Thoracic aorta (tissue), 2 donors: ENCODE measurements at regions not wholly inside any gene's neighbourhood (a gene's known extent, or its start where the extent isn't known, plus 50 kb on each side); places are given as distances from the start of the nearest gene placed in this dataset.

ENCODE experiments used
- ATAC-seq: fragments of 150-250 bp; one replicate; pipeline ENCODE4 v1.8.0; 2017; ENCODE audit warnings: low read depth; ENCODE audit not compliant: insufficient number of reproducible peaks, low FRiP score
- DNase-seq: peaks from one replicate; pipeline ENCODE4 v3.0.0-alpha.2; 2020; ENCODE audit warnings: low spot score
- H3K27ac ChIP-seq, 2 donors: fragments of 200-600 bp; sonication (generic); 1 replicate in 1 of 2; 2 replicates in 1 of 2; pipeline ENCODE4 v1.5.1; 2016; ENCODE audit warnings: mild to moderate bottlenecking in 2 of 2, moderate library complexity in 2 of 2
- H3K27me3 ChIP-seq: fragments of 200-600 bp; sonication (generic); replicated peaks from 2 replicates; pipeline ENCODE4 v1.6.0; 2016; ENCODE audit warnings: mild to moderate bottlenecking; ENCODE audit not compliant: insufficient read depth
- H3K36me3 ChIP-seq: fragments of 200-600 bp; sonication (generic); one replicate; pipeline ENCODE4 v1.5.1; 2016
- H3K4me1 ChIP-seq, 2 donors: fragments of 200-600 bp; sonication (generic); 1 replicate in 1 of 2; 2 replicates in 1 of 2; pipeline versions ENCODE4 v1.5.1 to v1.6.0; 2016; ENCODE audit warnings: low read depth in 2 of 2, mild to moderate bottlenecking in 1 of 2; ENCODE audit not compliant: control insufficient read depth in 1 of 2
- H3K4me3 ChIP-seq: fragments of 200-600 bp; sonication (generic); 2 replicates; pipeline ENCODE4 v1.5.1; 2016; ENCODE audit warnings: mild to moderate bottlenecking
- H3K9me3 ChIP-seq: fragments of 200-600 bp; sonication (generic); 2 replicates; pipeline ENCODE4 v1.5.1; 2016
- TF ChIP-seq, protein P1 (sequence below): fragments of 200-600 bp; sonication (generic); IDR thresholded peaks from one replicate; pipeline ENCODE4 v1.5.1; 2019; ENCODE audit warnings: antibody characterized with exemption

DNA sequence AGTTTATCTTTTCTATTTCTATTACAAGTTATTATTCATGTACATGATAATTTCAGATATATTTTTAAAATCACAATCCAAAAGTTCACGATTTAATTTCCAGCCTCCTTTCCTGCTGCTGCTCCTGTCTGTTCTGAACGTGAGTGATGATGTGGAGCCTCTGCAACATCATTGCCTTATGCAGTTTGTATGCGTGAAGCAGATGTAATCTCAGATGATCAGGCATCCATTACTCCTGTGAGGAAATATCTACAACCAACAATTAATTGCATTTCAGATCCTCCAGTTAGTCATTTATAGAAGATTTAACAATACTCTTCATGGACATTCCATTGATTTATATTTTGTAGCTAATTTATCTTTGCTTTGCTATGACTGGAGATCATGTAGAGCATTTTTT, 668.7 kb upstream of the EPHA5 start:
- DNase-seq (no peak), ATAC-seq (no peak)
- no peak overlapping the region for H3K4me3 ChIP-seq
- no peak overlapping the region for H3K27ac ChIP-seq
- no peaks in the 10 kb centered on the region for H3K27me3 ChIP-seq
- no peaks in the 10 kb centered on the region for H3K4me1 ChIP-seq
- no peaks in the 10 kb centered on the region for H3K9me3 ChIP-seq
- TF ChIP-seq, protein P1, sequence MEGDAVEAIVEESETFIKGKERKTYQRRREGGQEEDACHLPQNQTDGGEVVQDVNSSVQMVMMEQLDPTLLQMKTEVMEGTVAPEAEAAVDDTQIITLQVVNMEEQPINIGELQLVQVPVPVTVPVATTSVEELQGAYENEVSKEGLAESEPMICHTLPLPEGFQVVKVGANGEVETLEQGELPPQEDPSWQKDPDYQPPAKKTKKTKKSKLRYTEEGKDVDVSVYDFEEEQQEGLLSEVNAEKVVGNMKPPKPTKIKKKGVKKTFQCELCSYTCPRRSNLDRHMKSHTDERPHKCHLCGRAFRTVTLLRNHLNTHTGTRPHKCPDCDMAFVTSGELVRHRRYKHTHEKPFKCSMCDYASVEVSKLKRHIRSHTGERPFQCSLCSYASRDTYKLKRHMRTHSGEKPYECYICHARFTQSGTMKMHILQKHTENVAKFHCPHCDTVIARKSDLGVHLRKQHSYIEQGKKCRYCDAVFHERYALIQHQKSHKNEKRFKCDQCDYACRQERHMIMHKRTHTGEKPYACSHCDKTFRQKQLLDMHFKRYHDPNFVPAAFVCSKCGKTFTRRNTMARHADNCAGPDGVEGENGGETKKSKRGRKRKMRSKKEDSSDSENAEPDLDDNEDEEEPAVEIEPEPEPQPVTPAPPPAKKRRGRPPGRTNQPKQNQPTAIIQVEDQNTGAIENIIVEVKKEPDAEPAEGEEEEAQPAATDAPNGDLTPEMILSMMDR = no peak
- no peaks in the 10 kb centered on the region for H3K36me3 ChIP-seq

DNA sequence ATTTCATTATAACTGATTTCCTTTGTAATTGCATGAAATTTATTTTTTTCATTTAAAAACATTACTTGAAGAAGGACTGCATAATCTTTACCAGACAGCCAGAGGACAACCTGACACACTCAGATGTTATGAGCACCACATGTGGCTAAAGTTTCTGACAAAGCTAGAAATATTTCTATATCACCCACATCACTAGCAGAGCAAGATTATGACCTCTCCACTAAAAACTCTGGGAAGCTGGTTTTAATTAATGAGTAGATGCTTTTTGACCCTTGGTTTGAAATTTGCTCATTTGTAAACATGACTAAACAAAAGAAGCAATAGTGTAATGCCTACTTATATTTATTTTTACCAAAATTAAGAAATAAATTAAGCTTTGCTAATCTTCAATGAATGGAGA, 661.5 kb upstream of the EPHA5 start:
- Histone ChIP-seq H3K4me3 (no peak overlapping the region), H3K4me1 (no peaks in the 10 kb centered on the region), H3K27ac (no peak overlapping the region), H3K9me3 (no peaks in the 10 kb centered on the region), H3K27me3 (no peaks in the 10 kb centered on the region), H3K36me3 (no peaks in the 10 kb centered on the region)
- TF ChIP-seq, protein P1 = no peak
- no peak for ATAC-seq
- no peak for DNase-seq

DNA sequence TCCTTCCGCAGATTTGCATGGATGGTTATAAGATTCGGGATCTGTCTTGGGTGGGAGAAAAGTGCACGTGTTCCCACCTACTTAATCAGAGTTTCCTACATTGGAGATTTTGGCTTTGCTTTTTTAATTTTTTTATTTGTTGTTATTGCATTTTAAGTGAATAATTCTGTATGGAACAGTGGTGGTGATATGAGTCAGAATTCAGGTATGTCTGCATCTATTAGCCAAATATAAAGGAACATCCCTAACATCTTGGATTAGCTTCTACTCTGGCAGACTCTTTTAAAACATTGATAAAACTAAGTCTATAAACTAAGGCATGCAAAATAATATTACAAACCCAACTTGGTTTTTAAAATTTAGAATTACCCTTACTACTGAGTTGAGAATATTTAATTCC, 659.8 kb upstream of the EPHA5 start:
- DNase-seq (no peak), ATAC-seq (no peak)
- Histone ChIP-seq H3K27ac (no peak overlapping the region), H3K27me3 (no peaks in the 10 kb centered on the region), H3K4me3 (no peak overlapping the region), H3K36me3 (no peaks in the 10 kb centered on the region), H3K4me1 (no peaks in the 10 kb centered on the region), H3K9me3 (no peaks in the 10 kb centered on the region)
- TF ChIP-seq, protein P1 = no peak

DNA sequence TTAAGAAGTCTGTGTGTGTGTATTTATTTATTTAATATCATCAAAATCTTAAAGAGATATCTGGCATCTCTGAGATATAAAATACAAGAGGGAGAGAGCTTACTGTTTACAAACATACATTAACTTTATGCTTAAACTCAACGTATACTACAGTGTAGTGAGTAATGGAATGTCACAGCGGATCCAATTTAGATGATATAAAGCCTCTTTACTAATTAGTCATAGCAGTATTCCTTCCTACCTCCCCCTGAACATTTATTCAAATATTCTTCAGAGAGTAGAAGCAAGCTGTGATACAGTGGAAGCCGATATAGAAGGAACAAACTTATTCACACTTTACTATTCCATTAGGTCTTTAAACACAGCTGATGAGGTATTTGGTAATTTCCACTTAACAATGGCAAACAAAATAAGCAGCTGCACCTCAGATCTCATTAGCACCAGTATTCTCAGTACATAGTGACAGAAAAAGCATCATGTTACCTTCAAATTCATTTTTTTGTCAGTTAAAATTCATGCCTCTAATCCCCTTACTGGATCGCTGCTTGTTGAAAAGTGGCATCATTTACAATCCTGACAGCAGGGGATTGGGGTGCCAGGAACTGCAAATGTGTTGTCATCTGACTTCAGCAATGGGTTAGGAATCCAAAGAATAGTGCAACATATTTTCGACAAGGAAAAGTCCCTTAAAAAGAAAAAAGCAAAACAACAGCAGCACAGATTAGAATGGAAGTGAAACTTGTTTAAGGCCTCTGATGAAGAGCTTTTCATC, 658.7 kb upstream of the EPHA5 start:
- no peak overlapping the region for H3K27ac ChIP-seq
- no peaks in the 10 kb centered on the region for H3K36me3 ChIP-seq
- H3K4me3 ChIP-seq = no peak overlapping the region
- H3K4me1 ChIP-seq = no peaks in the 10 kb centered on the region
- no peaks in the 10 kb centered on the region for H3K27me3 ChIP-seq
- DNase-seq (no peak), ATAC-seq (no peak)
- TF ChIP-seq, protein P1 = no peak
- no peaks in the 10 kb centered on the region for H3K9me3 ChIP-seq

DNA sequence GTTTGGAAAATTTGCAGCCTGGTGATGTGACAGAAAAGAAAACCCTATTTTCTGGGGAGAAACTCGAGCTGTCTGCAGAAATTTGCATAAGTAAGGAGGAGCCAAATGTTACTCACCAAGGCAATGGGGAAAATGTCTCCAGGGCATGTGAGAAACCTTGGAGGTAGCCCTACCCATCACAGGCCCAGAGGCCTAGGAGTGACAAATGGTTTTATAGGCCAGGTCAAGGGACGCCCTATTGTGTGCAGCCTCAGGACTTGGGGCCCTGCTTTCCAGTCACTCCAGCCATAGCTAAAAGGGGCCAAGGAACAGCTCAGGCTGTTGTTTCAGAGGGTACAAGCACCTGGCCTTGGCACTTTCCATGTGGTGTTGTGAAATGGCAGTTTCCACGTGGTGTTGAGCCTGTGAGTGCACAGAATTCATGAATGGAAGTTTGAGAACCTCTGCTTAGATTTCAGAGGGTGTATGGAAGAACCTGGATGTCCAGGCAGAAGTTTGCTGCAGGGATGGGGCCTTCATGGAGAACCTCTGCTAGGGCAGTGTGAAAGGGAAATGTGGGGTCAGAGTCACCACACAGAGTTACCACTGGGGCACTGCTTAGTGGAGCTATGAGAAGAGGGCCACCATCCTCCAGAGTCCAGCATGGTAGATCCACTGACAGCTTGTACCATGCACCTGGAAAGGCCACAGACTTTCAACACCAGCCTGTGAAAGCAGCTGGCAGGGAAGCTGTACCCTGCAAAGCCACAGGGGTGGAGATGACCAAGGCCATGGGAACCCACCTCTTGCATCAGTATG, 637.6 kb upstream of the EPHA5 start:
- no peak for DNase-seq
- Histone ChIP-seq H3K27me3 (no peaks in the 10 kb centered on the region), H3K4me3 (no peak overlapping the region), H3K9me3 (no peaks in the 10 kb centered on the region), H3K27ac (no peak overlapping the region), H3K36me3 (no peaks in the 10 kb centered on the region), H3K4me1 (no peaks in the 10 kb centered on the region)
- ATAC-seq = no peak
- TF ChIP-seq, protein P1 = no peak
